ENCODE measurements at regions not wholly inside any gene's neighbourhood (a gene's known extent, or its start where the extent isn't known, plus 50 kb on each side); places are given as distances from the start of the nearest gene placed in this dataset.

DNA sequence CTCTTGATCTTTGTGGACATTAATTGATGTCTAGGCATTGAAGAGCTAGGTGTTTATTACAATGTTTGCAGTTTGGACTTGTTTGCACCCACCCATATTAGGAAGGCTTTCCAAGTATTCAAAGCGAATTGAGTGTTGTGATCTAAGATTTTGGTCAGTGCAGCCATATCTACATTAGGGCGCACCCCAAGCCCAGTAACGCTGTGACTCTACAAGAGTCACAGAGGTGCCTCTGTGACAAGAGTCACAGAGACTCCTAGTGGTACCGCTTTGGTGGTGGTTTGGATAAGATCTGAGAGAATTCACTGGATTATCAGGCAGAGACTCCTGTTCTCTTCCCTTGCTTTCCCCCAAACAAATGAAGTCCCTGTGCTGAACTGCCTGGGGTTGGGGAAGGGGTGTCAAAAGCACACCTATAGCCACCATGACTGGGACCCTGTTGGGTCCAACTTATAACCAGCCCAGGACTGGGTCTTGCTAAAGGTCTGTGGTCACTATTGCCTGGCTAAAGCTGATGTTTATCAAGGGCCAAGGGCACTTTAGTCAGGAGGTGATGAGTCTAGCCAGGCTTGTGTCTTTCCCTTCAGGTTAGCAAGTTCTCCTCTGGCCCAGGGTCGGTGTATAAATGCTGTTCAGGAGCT is 114.1 kb upstream of the RIOK2 start:
- TF ChIP-seq POLR2AphosphoS5 (IDR thresholded peaks at IDR 0.05; ENCODE audit: borderline replicate concordance, low read depth, low read length) (no peak), EZH2 (IDR thresholded peaks at IDR 0.05) (no peak)

Data from SK-N-MC (cell line).